Neural cell (in vitro differentiated cells): ENCODE measurements at regions not wholly inside any gene's neighbourhood (a gene's known extent, or its start where the extent isn't known, plus 50 kb on each side); places are given as distances from the start of the nearest gene placed in this dataset.

ENCODE experiments used
- H2AFZ ChIP-seq: fragments of 200-600, 300-800 bp; sonication (generic), shearing (Covaris generic); 2 replicates; pipeline ENCODE4 v1.6.0; 2014; ENCODE audit warnings: low read depth, mild to moderate bottlenecking, antibody characterized with exemption, low read length, moderate library complexity
- H3F3A ChIP-seq: fragments of 200-600 bp; shearing (Covaris generic); 2 replicates; pipeline ENCODE4 v1.6.1; 2016; ENCODE audit warnings: mild to moderate bottlenecking, moderate library complexity, mixed read lengths, antibody characterized with exemption, low read length; ENCODE audit not compliant: insufficient read depth, poor library complexity, severe bottlenecking
- H3K27ac ChIP-seq: fragments of 200-600, 300-800 bp; sonication (generic), shearing (Covaris generic); 2 replicates; pipeline ENCODE4 v1.5.1; 2014; ENCODE audit warnings: mild to moderate bottlenecking, low read length, moderate library complexity
- H3K27me3 ChIP-seq: fragments of 300-800, 200-600 bp; sonication (generic), shearing (Covaris generic); 2 replicates; pipeline ENCODE4 v1.6.0; 2014; ENCODE audit warnings: mild to moderate bottlenecking, low read depth, low read length, moderate library complexity; ENCODE audit not compliant: insufficient read depth
- H3K36me3 ChIP-seq: fragments of 300-800, 200-600 bp; sonication (generic), shearing (Covaris generic); 2 replicates; pipeline ENCODE4 v1.5.1; 2014; ENCODE audit warnings: mild to moderate bottlenecking, antibody characterized with exemption, low read length, moderate library complexity; ENCODE audit not compliant: insufficient read depth
- H3K4me2 ChIP-seq: fragments of 300-800, 200-600 bp; sonication (generic), shearing (Covaris generic); 2 replicates; pipeline ENCODE4 v1.6.0; 2014; ENCODE audit warnings: mild to moderate bottlenecking, low read length
- H3K4me3 ChIP-seq: fragments of 300-800, 200-600 bp; sonication (generic), shearing (Covaris generic); 2 replicates; pipeline ENCODE4 v1.5.1; 2014; ENCODE audit warnings: mild to moderate bottlenecking, low read length, moderate library complexity
- H3K79me2 ChIP-seq: fragments of 200-600 bp; shearing (Covaris generic); replicated peaks from 2 replicates; pipeline ENCODE4 v1.6.0; 2014; ENCODE audit warnings: mild to moderate bottlenecking, low read length, moderate library complexity; ENCODE audit not compliant: insufficient read depth
- H3K9ac ChIP-seq: fragments of 300-800, 200-600 bp; sonication (generic), shearing (Covaris generic); 2 replicates; pipeline ENCODE4 v1.6.1; 2016; ENCODE audit warnings: mild to moderate bottlenecking, low read length, mixed read lengths
- H3K9me2 ChIP-seq: fragments of 200-600 bp; shearing (Covaris generic); 2 replicates; pipeline ENCODE4 v1.6.1; 2016; ENCODE audit warnings: mild to moderate bottlenecking, low read length, mixed read lengths; ENCODE audit not compliant: insufficient read depth
- H3K9me3 ChIP-seq: fragments of 200-600, 300-800 bp; sonication (generic), shearing (Covaris generic); 2 replicates; pipeline ENCODE4 v1.6.1; 2016; ENCODE audit warnings: mild to moderate bottlenecking, mixed run types, low read length, moderate library complexity, mixed read lengths
- H4K20me1 ChIP-seq: fragments of 200-600 bp; shearing (Covaris generic); 2 replicates; pipeline ENCODE4 v1.6.1; 2016; ENCODE audit warnings: mild to moderate bottlenecking, mixed run types; ENCODE audit not compliant: insufficient read depth
- EP300 ChIP-seq: fragments of 450-650 bp; conservative IDR thresholded peaks from 2 replicates; pipeline ENCODE4 v1.6.1; 2014; ENCODE audit warnings: antibody characterized with exemption, mild to moderate bottlenecking, moderate library complexity; ENCODE audit not compliant: poor library complexity, severe bottlenecking
- EZH2 ChIP-seq: fragments of 200-600, 300-800 bp; shearing (Covaris generic), sonication (generic); IDR thresholded peaks from 2 replicates; pipeline ENCODE4 v1.6.1; 2014; ENCODE audit warnings: antibody characterized with exemption, low read length, borderline replicate concordance, mild to moderate bottlenecking; ENCODE audit not compliant: insufficient read depth, poor library complexity, severe bottlenecking
- MXI1 ChIP-seq: fragments of 450-650 bp; conservative IDR thresholded peaks from 2 replicates; pipeline ENCODE4 v1.6.1; 2014; ENCODE audit warnings: antibody characterized with exemption, mild to moderate bottlenecking; ENCODE audit not compliant: poor library complexity, severe bottlenecking
- POLR2AphosphoS5 ChIP-seq: IDR thresholded peaks from 2 replicates; pipeline ENCODE4 v1.6.1; 2012
- RAD21 ChIP-seq: fragments of 450-650 bp; conservative IDR thresholded peaks from 2 replicates; pipeline ENCODE4 v1.6.1; 2014; ENCODE audit warnings: antibody characterized with exemption, mild to moderate bottlenecking, moderate library complexity
- SMC3 ChIP-seq: fragments of 450-650 bp; conservative IDR thresholded peaks from 2 replicates; pipeline ENCODE4 v1.6.1; 2014; ENCODE audit warnings: antibody characterized with exemption, mild to moderate bottlenecking, moderate library complexity; ENCODE audit not compliant: poor library complexity
- TAF1 ChIP-seq: IDR thresholded peaks from 2 replicates; pipeline ENCODE4 v1.6.1; 2012; ENCODE audit warnings: low read depth
- TF ChIP-seq, protein P1 (sequence below): fragments of 450-650 bp; IDR thresholded peaks from 2 replicates; pipeline ENCODE4 v1.5.1; 2014; ENCODE audit warnings: antibody characterized with exemption, mild to moderate bottlenecking, moderate library complexity; ENCODE audit not compliant: poor library complexity, severe bottlenecking
- TF ChIP-seq, protein P2 (sequence below): IDR thresholded peaks from 2 replicates; pipeline ENCODE4 v1.6.1; 2012; ENCODE audit warnings: borderline replicate concordance

DNA sequence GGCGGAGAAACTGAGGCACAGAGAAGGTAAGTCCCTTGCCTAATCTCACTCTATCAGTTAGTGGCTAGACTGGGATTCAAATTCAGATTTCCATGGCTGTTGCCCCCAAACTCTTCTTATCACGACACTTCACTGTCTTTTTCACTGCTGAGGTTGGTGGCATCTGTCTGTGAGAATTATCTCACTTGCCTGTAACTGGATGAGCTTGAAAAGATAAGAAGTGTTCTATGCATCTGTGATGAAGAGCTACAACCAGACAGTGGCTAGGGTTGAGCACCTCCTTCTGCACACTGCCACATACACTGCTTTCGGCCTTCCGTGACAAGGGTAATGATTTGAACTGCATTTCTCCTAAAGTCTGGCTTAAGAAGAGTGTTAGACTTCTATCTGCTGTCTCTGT is 107.9 kb upstream of the TEX13D start:
- Histone ChIP-seq H4K20me1 (no peaks in the 10 kb centered on the region), H3K9me3 (no peaks in the 10 kb centered on the region), H3K79me2 (no peaks in the 10 kb centered on the region), H3K27ac (no peak overlapping the region), H3F3A (no peaks in the 10 kb centered on the region), H3K27me3 (no peaks in the 10 kb centered on the region), H3K9ac (no peak overlapping the region), H3K36me3 (no peaks in the 10 kb centered on the region), H2AFZ (no peak overlapping the region), H3K4me2 (no peak overlapping the region), H3K4me3 (no peak overlapping the region), H3K9me2 (no peaks in the 10 kb centered on the region)
- no peak for TF ChIP-seq POLR2AphosphoS5
- TF ChIP-seq EP300 = no peak
- no peak for TF ChIP-seq TAF1

DNA sequence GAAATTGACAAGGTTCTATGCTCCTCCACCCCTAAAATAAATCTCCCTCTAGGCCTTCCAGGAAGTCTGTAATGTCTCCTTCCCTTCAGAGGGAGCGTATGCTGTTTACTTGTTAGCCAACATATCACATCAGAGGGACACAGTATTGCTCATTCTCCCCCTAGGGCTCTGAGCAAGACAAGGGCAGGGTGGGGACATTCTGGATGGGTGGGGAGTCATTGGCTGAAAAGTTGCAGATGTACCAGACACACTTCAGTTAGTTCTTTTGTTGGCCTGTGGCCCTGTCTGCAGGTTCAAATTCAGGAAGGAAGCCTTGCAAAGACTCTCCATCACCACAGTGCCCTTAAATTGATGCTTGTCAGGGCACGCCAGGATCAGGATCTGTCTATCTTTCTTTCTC is 106.3 kb upstream of the TEX13D start:
- no peak overlapping the region for H3K27ac ChIP-seq
- no peaks in the 10 kb centered on the region for H3K9me3 ChIP-seq
- H3K4me2 ChIP-seq = no peak overlapping the region
- no peaks in the 10 kb centered on the region for H3F3A ChIP-seq
- H4K20me1 ChIP-seq = no peaks in the 10 kb centered on the region
- H3K9ac ChIP-seq = no peak overlapping the region
- no peaks in the 10 kb centered on the region for H3K9me2 ChIP-seq
- no peaks in the 10 kb centered on the region for H3K79me2 ChIP-seq
- no peak for TF ChIP-seq EZH2
- TF ChIP-seq TAF1 = no peak
- TF ChIP-seq, protein P1, sequence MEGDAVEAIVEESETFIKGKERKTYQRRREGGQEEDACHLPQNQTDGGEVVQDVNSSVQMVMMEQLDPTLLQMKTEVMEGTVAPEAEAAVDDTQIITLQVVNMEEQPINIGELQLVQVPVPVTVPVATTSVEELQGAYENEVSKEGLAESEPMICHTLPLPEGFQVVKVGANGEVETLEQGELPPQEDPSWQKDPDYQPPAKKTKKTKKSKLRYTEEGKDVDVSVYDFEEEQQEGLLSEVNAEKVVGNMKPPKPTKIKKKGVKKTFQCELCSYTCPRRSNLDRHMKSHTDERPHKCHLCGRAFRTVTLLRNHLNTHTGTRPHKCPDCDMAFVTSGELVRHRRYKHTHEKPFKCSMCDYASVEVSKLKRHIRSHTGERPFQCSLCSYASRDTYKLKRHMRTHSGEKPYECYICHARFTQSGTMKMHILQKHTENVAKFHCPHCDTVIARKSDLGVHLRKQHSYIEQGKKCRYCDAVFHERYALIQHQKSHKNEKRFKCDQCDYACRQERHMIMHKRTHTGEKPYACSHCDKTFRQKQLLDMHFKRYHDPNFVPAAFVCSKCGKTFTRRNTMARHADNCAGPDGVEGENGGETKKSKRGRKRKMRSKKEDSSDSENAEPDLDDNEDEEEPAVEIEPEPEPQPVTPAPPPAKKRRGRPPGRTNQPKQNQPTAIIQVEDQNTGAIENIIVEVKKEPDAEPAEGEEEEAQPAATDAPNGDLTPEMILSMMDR = no peak
- TF ChIP-seq, protein P2, sequence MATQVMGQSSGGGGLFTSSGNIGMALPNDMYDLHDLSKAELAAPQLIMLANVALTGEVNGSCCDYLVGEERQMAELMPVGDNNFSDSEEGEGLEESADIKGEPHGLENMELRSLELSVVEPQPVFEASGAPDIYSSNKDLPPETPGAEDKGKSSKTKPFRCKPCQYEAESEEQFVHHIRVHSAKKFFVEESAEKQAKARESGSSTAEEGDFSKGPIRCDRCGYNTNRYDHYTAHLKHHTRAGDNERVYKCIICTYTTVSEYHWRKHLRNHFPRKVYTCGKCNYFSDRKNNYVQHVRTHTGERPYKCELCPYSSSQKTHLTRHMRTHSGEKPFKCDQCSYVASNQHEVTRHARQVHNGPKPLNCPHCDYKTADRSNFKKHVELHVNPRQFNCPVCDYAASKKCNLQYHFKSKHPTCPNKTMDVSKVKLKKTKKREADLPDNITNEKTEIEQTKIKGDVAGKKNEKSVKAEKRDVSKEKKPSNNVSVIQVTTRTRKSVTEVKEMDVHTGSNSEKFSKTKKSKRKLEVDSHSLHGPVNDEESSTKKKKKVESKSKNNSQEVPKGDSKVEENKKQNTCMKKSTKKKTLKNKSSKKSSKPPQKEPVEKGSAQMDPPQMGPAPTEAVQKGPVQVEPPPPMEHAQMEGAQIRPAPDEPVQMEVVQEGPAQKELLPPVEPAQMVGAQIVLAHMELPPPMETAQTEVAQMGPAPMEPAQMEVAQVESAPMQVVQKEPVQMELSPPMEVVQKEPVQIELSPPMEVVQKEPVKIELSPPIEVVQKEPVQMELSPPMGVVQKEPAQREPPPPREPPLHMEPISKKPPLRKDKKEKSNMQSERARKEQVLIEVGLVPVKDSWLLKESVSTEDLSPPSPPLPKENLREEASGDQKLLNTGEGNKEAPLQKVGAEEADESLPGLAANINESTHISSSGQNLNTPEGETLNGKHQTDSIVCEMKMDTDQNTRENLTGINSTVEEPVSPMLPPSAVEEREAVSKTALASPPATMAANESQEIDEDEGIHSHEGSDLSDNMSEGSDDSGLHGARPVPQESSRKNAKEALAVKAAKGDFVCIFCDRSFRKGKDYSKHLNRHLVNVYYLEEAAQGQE = no peak
- no peak for TF ChIP-seq POLR2AphosphoS5
- TF ChIP-seq SMC3 = no peak
- TF ChIP-seq RAD21 = no peak
- TF ChIP-seq MXI1 = no peak
- TF ChIP-seq EP300 = no peak
- no peaks in the 10 kb centered on the region for H3K36me3 ChIP-seq
- H3K4me3 ChIP-seq = no peak overlapping the region
- no peaks in the 10 kb centered on the region for H3K27me3 ChIP-seq
- no peak overlapping the region for H2AFZ ChIP-seq

DNA sequence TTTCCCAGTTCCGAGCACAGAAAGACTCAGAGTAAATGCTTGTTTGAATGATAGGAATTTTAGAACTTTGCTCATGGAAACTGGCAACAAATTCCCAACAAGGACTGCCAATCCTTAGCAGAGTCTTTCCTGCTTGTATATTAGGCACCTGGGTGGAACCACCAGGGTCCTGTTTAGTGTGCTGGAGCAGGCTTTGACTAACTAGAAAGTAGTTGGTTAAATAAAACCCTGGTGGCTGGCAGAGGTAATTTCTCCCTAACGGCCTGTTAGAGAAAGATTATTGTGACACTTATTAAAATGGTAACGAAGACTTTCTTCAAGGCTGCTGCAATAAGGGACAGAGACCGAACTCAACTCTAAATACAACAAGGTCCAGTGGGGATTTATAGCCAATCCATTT is 103.6 kb upstream of the TEX13D start:
- Histone ChIP-seq H3K9me3 (no peaks in the 10 kb centered on the region), H4K20me1 (no peaks in the 10 kb centered on the region), H3K79me2 (no peaks in the 10 kb centered on the region), H3K9me2 (no peaks in the 10 kb centered on the region), H3K27ac (no peak overlapping the region), H3K4me3 (no peak overlapping the region), H3K4me2 (no peak overlapping the region), H2AFZ (no peak overlapping the region), H3K27me3 (no peaks in the 10 kb centered on the region), H3K36me3 (no peaks in the 10 kb centered on the region), H3K9ac (no peak overlapping the region), H3F3A (no peaks in the 10 kb centered on the region)
- TF ChIP-seq, protein P2 = no peak
